ENCODE measurements at regions not wholly inside any gene's neighbourhood (a gene's known extent, or its start where the extent isn't known, plus 50 kb on each side); places are given as distances from the start of the nearest gene placed in this dataset.

- FAIRE-seq = no peak
- TF ChIP-seq CTCF (IDR thresholded peaks at IDR 0.05; ENCODE audit: insufficient read depth, missing control alignments) = no peak
- no peak for DNase-seq (ENCODE audit: insufficient read length, low spot score)
Observed at GRCh38 chr4:58808817-58809216, 1698.6 kb upstream of the IGFBP7 start.

GRCh38 chr4:58807843-58808615 lies 1697.8 kb upstream of the IGFBP7 start:
- no peak for DNase-seq (ENCODE audit: insufficient read length, low spot score)
- no peak for FAIRE-seq
- no peak for TF ChIP-seq CTCF (IDR thresholded peaks at IDR 0.05; ENCODE audit: insufficient read depth, missing control alignments)

- no peak for TF ChIP-seq CTCF (IDR thresholded peaks at IDR 0.05; ENCODE audit: insufficient read depth, missing control alignments)
- no peak for FAIRE-seq
- no peak for DNase-seq (ENCODE audit: insufficient read length, low spot score)
Observed at GRCh38 chr4:58776627-58777026, 1666.4 kb upstream of the IGFBP7 start.

GRCh38 chr4:58767598-58767997 lies 1657.4 kb upstream of the IGFBP7 start:
- DNase-seq (ENCODE audit: insufficient read length, low spot score) (no peak), FAIRE-seq (no peak)

GRCh38 chr4:58766763-58767162 lies 1656.6 kb upstream of the IGFBP7 start:
- no peak for TF ChIP-seq CTCF (IDR thresholded peaks at IDR 0.05; ENCODE audit: insufficient read depth, missing control alignments)
- FAIRE-seq = no peak
- no peak for DNase-seq (ENCODE audit: insufficient read length, low spot score)

More at GRCh38 chr4:58767598-58767997, 1657.4 kb upstream of the IGFBP7 start:
- no peak for TF ChIP-seq CTCF (IDR thresholded peaks at IDR 0.05; ENCODE audit: insufficient read depth, missing control alignments)

- no peak for TF ChIP-seq CTCF (IDR thresholded peaks at IDR 0.05; ENCODE audit: insufficient read depth, missing control alignments)
- DNase-seq (ENCODE audit: insufficient read length, low spot score) (no peak), FAIRE-seq (no peak)
Observed at GRCh38 chr4:58761563-58761962, 1651.4 kb upstream of the IGFBP7 start.

- FAIRE-seq (no peak), DNase-seq (ENCODE audit: insufficient read length, low spot score) (no peak)
- no peak for TF ChIP-seq CTCF (IDR thresholded peaks at IDR 0.05; ENCODE audit: insufficient read depth, missing control alignments)
Observed at GRCh38 chr4:58760737-58761136, 1650.6 kb upstream of the IGFBP7 start.

Measured in D721Med (cell line).